HG03442 (cell line): ENCODE measurements at regions not wholly inside any gene's neighbourhood (a gene's known extent, or its start where the extent isn't known, plus 50 kb on each side); places are given as distances from the start of the nearest gene placed in this dataset.

Experiments
- ATAC-seq: cut with Tn5 transposase; IDR thresholded peaks from one replicate; pipeline ENCODE4 v1.9.1; 2021; ENCODE audit warnings: mild to moderate bottlenecking, moderate library complexity; ENCODE audit not compliant: unreplicated experiment

DNA sequence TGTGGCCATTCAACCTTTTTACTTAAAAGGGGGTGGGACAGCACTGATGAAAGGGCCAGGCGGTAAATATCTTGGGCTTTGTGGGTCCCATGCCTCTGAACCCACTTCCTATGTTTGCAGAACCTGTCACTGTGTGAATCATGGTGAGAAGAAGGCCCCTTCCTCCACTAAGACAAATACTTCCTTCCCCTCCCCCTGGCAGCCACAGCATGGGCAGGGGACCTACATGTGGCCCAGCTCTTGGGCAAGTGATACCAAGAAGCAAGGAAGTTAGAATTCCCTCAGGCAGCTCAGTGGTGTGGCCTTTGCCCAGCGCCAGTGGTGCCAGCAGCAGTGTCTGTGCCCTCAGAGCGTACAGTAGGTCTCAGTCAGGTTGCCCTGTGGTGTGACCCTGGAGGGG lies 168.6 kb downstream of the TRIM33 start:
- no peak for ATAC-seq

DNA sequence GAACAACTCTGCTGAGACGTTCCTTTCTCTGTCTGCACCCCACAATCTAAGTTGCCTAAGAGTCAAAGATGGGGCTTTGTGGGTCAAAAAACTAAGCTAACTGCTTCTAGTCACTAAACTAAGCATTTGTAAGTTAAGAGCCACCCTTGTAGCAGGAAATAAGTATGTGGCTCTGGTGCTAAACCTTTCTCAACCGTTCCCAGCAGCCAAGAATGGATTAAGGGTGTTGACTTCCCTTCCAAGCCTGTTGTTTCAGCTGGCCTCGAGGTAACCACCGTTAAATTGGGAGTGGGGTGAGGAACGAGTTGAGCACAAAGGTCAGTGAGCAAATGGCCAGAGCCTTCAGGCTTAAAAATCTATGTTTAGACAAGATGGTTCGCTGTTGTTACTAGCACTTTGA lies 169.1 kb downstream of the TRIM33 start:
- ATAC-seq, result no peak

DNA sequence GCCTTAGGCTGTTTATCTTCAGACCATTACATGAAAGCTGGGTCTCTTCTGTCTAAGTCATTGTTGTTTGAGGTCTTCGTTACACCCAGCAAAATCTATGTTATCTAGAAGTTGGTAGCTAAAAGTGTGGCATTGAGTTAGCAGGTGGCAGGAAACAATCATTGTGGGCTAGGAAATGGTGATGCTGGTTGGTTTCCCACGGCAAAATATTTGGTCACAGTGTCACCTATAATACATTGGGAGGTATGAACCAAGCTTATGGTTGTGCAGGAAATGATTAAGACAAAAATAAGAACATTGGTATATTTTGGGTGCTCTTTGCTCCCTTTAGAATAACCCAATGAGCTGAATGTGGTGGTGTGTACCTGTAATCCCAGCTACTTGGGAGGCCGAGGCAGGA lies 169.7 kb downstream of the TRIM33 start:
- no peak for ATAC-seq

DNA sequence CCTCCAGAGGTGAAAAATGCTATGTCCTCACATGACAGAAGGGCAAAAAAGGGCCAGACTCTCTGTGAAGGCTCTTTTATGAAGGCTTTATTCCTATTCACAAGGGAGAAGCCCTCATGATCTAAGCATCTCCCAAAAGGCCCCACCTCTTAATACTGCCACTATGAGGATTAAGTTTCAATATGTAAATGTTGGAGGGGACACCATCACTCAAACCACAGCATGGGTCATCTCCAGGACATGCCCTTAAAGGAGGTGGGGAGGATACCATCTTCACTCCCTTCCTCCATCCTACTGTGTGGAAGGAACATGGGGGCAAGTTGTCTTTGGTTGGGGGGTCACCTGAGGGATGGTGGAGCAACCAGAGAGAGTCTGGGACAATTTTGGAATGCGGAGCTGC lies 170.1 kb downstream of the TRIM33 start:
- no peak for ATAC-seq

DNA sequence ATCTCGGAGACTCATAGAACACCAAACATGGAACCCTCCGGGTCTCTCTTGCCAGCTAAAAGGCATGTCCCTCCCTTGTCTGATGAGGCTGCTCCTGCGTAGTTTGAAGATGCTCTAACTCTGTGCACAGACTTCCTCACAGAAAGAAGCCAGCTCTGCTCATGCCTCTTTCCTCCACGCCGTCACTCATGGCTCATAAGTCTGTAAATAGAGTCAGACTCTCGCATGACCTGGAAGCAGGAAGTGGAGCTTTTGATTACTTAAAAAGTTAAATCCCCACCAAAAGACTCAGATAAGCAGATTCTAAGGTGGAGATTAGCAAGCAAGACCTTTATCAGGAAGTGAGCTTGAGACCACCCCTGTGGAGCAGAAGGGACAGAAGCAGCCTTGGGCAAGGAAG lies 171.6 kb downstream of the TRIM33 start:
- no peak for ATAC-seq

DNA sequence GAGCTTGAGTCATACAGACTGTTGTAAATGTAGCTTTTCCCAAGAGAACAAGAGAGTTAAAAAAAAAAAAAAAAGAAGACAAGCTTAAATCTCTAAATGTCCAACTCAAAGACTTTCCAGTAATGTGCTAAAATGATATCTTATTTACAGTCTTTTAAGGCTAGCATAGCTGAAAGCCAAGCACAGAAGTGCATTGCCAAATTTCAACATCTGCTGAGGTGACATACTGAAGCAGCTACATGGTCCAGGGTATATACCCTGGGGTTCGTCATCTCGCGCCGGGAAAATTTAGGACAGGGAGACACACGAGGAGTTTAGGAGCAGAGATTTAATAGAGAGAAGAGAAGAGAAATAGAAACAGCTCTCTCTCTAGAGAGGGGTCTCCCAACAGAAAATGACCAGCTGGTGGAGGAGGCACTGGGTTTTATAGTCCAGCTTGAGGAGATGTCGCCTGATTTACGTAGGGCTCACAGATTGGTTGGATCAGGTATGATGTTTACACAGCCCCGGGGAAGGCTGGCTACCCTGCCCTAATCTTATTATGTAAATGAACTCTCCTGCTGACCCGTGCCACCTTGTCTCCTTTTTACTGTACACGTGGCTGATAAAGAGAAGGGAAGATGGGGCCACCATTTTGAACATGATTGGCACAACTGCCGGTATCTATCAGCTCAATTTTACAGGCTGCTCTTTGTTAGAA lies 172.7 kb downstream of the TRIM33 start:
- no peak for ATAC-seq

DNA sequence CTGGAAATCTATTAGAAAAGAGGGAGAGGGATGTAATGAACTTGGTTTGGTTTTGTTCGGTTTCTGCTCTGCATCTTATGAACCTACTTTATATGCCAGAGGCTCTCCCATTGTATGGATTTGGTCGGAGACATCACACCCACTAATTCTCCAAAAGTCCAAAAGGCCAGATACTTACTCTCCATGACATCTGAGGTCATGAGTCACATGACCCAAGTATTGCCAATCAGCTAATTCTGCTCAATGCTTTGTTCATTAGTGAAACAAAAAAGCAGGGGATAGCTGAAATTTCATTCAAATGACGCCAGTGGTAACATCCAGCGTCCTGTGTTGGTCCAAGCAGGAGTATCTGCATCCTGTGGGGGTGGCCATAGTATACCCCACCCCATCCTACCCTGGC lies 173.6 kb downstream of the TRIM33 start:
- no peak for ATAC-seq

DNA sequence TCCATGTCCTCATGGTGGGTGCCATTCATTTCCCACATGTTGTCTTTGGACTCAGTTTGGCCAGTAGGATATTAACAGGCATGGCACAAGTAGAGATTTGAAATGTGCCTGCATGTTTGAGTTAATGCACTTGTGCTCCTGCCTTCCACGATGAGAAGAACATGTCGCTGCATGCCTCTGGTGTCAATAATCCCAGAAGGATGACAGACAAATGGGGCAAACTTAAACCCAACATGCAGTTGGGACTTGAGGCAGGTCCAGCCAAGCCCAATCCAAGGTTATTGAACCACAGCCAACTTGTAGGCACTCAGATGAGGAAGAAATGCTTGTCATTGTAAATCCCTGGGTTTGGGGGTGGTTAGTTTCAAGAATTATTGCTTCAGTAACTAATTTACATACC lies 174.6 kb downstream of the TRIM33 start:
- no peak for ATAC-seq

DNA sequence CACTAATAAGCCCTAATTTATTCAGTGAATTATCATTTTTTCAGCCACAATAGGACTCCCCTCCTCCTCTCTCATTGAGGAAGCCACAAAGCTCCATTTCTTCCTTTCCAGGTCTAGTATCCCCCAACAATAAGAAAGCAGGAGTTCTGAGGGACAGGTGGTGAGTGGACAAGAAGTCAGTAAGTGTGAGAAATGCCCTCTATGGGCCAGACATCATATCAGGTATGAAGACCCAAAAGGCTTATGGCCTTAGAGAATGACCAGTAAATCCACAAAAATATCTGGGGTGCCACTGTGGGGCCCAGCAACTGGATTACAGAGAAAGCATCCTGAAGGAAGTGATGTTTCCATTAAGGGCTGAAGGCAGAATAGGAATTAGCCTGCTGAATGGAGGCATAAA lies 175.7 kb downstream of the TRIM33 start:
- ATAC-seq, result no peak

DNA sequence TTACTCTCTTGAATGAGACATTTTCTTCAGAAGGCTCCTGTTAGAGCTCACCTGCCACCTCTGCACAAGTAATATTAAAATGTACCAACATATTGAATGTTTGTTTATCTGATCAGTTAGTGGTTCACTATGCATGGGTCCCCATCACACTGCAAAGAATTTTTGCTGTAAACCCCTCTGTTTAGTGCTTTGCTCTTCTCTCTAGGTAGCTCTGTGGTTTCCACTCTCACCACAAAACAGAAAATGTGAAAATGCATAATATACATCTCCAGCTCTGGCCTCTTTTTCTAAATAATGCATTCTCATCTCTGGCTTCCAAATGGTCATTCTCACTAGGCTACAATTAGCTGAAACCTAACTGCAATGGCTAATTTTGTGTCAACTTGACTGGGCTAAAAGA lies 176.7 kb downstream of the TRIM33 start:
- ATAC-seq, result no peak

DNA sequence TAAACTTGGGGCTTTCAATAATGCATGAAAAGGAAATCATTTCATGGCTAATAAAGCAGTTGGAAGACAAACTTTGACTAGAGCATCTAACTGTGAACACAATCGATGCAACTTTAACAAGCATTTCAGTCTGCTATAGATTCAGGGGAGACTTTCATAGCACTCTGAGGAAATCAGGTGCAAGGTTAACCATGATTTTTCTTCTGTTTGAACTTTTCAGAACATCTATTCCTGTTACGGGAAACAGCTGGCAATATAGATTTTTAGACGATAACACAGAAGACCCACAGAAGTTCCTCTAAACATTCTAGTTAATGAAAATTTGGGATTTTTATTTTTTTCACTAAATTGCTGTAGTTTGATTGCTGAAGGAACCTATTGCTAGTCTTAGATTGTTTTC lies 177.3 kb downstream of the TRIM33 start:
- ATAC-seq, result no peak

DNA sequence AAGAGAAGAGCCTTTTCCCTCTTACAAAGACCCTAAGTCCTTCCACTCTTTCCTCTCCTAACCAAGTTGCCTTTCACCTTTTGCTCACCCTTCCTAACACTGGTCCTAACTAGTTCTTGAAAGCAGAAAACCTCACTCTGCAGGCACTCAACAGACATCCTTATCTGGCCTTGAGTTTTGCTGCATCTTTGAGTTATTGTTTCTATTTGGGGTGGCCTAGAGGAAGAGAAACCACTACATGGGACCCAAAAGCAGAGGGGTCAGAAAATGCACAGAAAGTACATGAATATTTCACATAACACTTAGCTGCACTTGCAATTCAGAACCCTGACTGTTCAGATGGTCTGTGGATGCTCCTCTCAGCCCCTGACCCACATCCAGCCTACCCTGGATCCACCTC lies 178.3 kb upstream of the SYT6 start:
- ATAC-seq, result no peak

DNA sequence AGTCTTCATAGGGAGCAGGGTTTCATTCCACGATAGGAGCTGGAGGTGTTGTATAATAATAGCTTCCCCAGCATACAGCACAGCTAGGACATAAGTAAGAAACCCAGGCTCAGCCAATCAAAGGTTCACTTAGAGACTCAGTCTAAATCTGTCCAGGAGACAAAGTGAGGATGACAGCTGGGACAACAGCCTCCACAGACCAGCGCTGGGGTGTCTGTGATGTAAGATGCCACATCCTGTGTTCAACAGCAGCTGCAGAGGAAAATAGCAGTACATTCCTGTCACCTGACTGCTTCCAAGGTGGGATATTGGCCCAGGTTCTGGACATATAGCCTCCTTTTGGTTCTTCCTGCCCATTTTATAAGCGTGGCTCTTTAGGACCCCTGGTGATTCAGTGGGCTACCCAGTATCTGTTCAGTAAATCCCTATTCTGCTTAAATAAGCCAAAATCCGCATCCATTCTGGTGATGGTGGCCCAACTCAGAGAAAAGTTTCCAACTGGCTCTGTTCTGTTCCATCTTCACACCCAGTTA lies 176.8 kb upstream of the SYT6 start:
- no peak for ATAC-seq

DNA sequence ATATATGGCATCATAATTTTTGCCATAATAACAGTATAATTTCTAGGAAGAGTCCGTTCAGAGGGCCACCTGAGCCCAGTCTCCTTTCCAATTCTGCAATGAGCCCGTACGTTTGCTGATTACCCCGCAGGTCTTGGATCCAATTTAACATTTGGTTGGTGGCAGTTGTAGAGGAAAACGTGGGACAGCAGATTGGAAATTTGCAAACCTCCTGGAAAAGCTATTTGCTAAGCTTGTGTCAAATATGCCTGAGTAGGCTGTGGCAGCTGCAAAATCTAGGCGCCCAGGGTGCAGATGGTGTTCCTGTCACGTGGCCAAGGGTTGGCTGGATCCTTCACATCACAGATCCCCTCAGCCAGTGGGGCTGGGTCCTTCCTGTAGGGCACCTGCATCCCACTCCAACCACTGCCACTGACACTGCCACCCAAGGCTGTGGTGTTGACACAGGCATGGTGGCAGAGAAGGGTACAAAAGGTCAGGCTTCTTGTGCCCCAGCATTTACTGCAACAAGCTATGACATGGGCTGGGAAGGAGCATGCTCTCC lies 174.8 kb upstream of the SYT6 start:
- no peak for ATAC-seq

DNA sequence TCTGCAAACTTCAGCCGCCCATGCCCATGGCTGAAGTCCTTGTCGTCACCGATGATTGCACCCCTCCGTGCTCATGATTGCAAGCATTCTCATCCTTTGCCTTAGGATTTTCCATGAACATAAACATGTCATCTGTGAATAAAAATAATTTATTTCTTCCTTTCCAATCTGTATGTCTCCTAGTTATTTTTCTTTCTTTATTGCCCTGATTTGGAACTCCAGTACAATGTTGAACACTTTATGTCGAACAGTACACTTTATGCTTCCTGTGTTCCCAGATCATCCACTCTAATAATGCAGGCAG lies 170.9 kb upstream of the SYT6 start:
- ATAC-seq, result no peak

DNA sequence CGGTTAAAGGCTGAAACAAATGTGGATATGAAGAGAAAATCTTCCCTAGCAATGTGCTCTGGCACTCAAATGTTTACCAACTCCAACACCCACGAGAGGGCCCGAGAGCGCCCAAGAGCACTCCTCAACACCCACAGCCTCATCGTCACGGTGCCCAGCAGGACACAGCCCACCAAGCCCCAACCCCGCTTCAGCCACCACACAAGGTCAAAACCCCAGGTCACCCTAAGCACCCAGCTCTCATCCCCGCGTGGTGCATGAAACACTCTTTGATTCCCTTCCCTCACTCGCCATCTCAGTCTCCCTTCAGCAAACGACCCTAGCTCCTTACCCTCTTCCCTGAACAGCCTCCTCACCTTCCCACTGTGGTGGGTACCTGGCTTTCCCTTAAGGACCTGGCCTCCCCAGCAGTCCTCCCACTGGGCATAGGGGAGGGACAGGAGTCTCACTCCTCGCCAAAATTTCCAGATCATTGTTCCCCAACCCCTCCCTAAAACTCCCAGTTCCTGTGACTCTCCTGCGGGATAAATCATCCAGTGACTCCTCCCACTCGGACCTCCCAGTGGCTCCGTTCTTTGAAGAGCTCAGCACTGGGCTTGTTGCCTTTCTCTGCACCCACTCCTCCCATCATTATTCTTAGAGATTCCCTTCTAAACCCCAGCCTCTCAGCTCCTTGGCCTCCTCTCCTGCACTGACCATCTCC lies 170.4 kb upstream of the SYT6 start:
- ATAC-seq, result no peak

DNA sequence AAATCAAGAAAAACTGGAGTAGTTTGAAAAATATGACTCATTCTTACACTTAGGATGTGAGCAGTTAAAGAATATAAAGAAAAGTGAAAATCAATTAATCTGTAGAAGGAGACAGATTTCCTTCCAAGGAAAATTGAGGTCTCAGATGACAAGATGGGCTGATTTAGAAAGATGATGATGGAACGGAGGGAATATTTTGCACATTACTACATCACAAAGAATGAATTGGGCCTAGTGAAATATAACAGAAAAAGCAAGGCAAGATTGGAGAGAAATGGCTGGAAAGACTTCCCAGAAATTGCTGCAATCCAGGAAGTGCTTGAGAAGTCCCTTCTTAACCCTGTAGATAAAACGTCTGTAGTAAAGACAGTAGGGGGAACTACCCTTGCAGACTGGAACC lies 169.1 kb upstream of the SYT6 start:
- no peak for ATAC-seq

DNA sequence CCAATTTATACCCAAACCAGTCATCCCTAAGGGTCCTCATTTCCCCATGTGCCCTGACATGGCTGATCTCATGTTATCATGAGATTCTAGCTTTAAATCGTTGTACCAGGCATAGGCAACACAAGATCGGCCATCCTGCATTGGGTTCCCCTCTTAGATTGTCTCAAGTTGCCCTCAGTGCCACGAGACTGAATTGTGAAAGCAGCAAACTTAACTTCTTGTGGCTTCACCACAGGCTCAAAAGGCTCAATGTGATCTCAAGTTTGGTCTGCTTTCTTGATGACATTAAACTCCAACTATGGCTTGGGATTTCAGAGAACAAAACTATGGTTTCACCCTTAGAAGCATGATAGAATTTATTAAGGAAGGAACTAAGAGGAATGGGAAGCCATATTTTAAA lies 168.5 kb upstream of the SYT6 start:
- ATAC-seq, result no peak

DNA sequence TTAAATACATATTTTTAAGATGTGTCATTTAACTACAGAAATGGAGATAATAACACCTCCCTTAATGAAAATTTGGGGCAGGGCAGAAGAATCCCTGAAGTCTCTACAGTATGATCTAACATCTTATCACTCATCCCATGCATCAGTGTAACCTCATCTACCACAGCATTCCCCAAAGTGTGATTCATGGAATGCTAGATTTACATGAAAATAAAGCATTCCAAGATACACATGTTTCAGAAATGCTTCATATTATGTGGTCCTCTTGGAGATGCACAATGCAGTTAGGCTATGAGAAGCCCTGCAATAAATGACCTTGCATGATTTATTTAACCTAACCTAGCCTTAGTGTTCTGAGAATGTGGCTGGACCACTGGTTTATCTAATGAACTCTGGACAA lies 166.9 kb upstream of the SYT6 start:
- ATAC-seq, result no peak

DNA sequence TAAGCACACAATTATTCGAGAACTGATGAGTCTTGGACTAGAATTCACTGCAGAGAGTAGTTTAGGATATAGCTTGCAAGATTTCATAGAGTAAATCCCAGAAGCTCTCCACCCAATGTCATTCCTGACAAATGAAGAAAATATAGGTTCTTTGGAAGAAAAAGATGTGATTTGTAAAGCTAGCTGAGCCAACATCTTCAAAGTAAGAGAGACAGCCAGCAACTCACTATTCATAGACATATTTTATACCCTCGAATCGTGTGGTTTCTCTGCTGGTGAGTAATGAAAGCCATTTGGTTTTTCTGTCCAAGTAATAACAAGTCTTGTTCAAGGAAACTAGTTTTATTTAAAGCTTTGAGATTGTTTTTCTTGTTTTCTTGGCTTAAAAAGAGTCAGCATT lies 165.7 kb upstream of the SYT6 start:
- no peak for ATAC-seq

DNA sequence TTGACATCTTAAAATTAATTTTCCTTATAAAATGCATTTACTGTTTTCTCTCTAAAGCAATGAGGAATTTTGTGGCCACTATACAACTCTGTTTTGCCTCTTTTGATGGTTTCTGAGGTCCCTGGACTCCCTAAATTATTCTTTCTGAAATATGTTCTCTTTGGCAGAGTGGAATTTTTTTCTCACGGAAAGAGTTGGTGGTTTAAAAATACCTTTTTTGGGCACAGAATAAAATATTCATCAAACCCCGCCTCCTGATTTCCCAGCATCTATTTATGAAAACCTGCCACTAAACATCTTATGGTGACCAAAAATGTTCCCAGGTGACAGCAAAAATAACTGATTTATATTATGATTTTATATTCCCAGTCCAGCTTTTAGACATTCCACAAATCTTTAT lies 165.3 kb upstream of the SYT6 start:
- no peak for ATAC-seq

DNA sequence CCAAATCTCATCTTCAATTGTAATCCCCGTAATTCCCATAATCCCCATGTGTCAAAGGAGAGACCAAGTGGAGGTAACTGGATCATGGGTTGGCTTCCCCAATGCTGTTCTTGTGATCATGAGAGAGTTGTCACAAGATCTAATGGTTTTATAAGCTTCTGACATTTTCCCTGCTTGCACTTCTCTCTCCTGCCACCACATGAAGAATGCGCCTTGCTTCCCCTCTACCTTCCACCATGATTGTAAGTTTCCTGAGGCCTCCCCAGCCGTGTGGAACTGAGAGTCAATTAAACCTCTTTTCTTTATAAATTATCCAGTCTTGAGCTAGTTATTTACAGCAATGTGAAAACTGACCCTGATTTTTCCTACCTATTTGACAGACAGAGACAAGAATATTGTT lies 162.5 kb upstream of the SYT6 start:
- ATAC-seq, result no peak

DNA sequence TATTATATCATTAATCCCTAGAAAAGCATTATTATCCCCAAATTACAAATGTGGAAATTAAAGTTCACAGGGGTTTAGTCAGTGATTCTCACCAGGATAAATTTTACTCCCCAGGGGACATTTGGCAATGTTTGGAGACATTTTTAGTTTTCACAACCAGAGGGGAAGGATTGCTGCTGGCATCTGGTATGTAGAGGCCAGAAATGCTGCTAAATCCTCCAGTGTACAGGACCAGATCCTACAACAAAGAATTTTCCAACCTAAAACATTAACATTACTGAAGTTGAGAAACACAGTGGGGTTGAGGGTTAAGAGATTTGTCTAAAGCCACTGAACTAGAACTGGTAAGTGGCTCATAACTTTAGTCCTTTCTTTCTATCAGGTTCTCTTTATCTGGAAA lies 162.0 kb upstream of the SYT6 start:
- no peak for ATAC-seq
